Activated T-helper 1 cell treated with anti-CD3 and anti-CD28 coated beads, Interleukin-12 subunit alpha, Interleukin-12 subunit beta, Interleukin-2, Interleukin-4 antibody, amounts not matched to agents 30 ng/mL and 10 ng/mL and 1 ng/mL, durations not matched to agents 14 hours and 24 hours and 36 hours (primary cell): ENCODE measurements at regions not wholly inside any gene's neighbourhood (a gene's known extent, or its start where the extent isn't known, plus 50 kb on each side); places are given as distances from the start of the nearest gene placed in this dataset.

ENCODE experiments used
- DNase-seq: peaks from one replicate; pipeline ENCODE4 v3.0.0; 2021; ENCODE audit warnings: low spot score
- H3K27ac Mint-ChIP-seq: one replicate; pipeline ENCODE4 v1.8.0; 2021; ENCODE audit warnings: mild to moderate bottlenecking, mixed read lengths
- H3K27me3 Mint-ChIP-seq: one replicate; pipeline ENCODE4 v1.8.0; 2022; ENCODE audit warnings: mild to moderate bottlenecking, moderate library complexity, mixed read lengths; ENCODE audit not compliant: insufficient read depth
- H3K36me3 Mint-ChIP-seq: one replicate; pipeline ENCODE4 v1.8.0; 2021; ENCODE audit warnings: low read depth, mixed read lengths
- H3K4me1 Mint-ChIP-seq: one replicate; pipeline ENCODE4 v1.8.0; 2021; ENCODE audit warnings: low read depth, mixed read lengths
- H3K4me3 Mint-ChIP-seq: one replicate; pipeline ENCODE4 v1.8.0; 2021; ENCODE audit warnings: mild to moderate bottlenecking, moderate library complexity, mixed read lengths
- H3K9me3 Mint-ChIP-seq: one replicate; pipeline ENCODE4 v1.8.0; 2021; ENCODE audit warnings: mixed read lengths
- intact Hi-C: fragments of 100-400 bp; cut with micrococcal nuclease; formaldehyde crosslinking; loops from one replicate; pipeline ENCODE4 v1.15.1; 2024

- Mint-ChIP-seq H3K4me3 (no peak overlapping the region), H3K4me1 (peaks cover 27% of the 10 kb centered on the region), H3K27me3 (no peaks in the 10 kb centered on the region), H3K36me3 (peaks cover 8% of the 10 kb centered on the region), H3K27ac (no peak overlapping the region), H3K9me3 (peaks cover 19% of the 10 kb centered on the region)
- DNase-seq, result no peak
- intact Hi-C loops, result no loop called here
Measured at GRCh38 chr11:95659088-95659487, 130.5 kb downstream of the FAM76B start.

DNA sequence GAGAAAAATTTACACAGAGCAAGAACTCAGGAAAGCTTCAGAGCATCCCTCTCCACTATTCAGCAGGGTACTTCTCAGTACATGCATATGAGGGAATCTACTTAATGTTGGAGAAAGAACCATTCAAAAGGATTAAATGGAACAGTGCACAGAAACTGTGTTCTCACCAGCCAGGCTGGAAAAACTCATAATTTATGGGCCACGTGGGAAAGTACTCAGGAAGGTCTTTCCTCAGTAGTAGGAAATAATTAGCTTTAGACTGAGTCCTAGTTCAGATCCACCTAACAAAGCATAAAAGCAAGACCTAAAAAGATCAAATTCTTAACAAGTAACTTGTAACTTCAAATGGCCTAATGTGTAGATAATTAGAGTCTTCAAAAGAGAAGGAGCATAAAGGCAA lies 134.0 kb downstream of the FAM76B start:
- Mint-ChIP-seq H3K27ac (no peak overlapping the region), H3K27me3 (peaks cover 7% of the 10 kb centered on the region), H3K4me1 (peaks cover 19% of the 10 kb centered on the region), H3K36me3 (peaks cover 8% of the 10 kb centered on the region), H3K4me3 (no peak overlapping the region), H3K9me3 (peaks cover 9% of the 10 kb centered on the region)
- no peak for DNase-seq
- intact Hi-C loops, result no loop called here

GRCh38 chr11:95653680-95654079 lies 135.9 kb downstream of the FAM76B start:
- H3K9me3 Mint-ChIP-seq, result peaks cover 9% of the 10 kb centered on the region

GRCh38 chr11:95653099-95653498 lies 136.5 kb downstream of the FAM76B start:
- Mint-ChIP-seq H3K4me1 (no peaks in the 10 kb centered on the region), H3K4me3 (no peak overlapping the region), H3K9me3 (peaks cover 9% of the 10 kb centered on the region), H3K36me3 (peaks cover 5% of the 10 kb centered on the region), H3K27me3 (peaks cover 12% of the 10 kb centered on the region), H3K27ac (no peak overlapping the region)
- intact Hi-C loops, result no loop called here
- no peak for DNase-seq

More at GRCh38 chr11:95653680-95654079, 135.9 kb downstream of the FAM76B start:
- Mint-ChIP-seq H3K27ac (no peak overlapping the region), H3K4me3 (no peak overlapping the region), H3K4me1 (peaks cover 2% of the 10 kb centered on the region), H3K27me3 (peaks cover 7% of the 10 kb centered on the region), H3K36me3 (peaks cover 5% of the 10 kb centered on the region)
- intact Hi-C loops, result no loop called here
- no peak for DNase-seq

GRCh38 chr11:95652002-95652472 lies 137.5 kb downstream of the FAM76B start:
- intact Hi-C loops, result no loop called here
- no peak overlapping the region for H3K4me3 Mint-ChIP-seq
- H3K36me3 Mint-ChIP-seq, result no peaks in the 10 kb centered on the region
- DNase-seq, result no peak
- H3K4me1 Mint-ChIP-seq, result no peaks in the 10 kb centered on the region
- no peak overlapping the region for H3K27ac Mint-ChIP-seq
- peaks cover 12% of the 10 kb centered on the region for H3K27me3 Mint-ChIP-seq
- H3K9me3 Mint-ChIP-seq, result peaks cover 4% of the 10 kb centered on the region

DNA sequence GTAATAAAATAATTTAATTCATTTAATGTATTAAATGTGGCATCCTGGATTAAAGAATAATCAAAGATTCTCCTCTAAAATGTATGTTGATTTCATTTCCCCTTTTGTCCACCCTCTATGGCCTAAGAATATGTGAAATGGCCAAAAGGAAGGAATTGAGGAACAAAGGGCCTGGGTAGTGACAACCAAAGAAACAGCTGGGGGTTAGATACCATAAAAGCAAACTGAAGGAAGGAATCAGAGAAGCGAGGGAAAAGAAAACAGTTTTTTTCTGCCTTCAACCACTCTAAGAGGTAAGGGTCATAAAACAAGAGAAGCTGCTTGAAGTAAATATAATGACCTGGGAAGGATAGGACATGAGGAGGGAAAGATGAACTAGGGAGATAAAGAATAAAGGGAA lies 139.3 kb downstream of the FAM76B start:
- H3K4me1 Mint-ChIP-seq, result no peaks in the 10 kb centered on the region
- H3K27ac Mint-ChIP-seq, result no peak overlapping the region
- no peak overlapping the region for H3K4me3 Mint-ChIP-seq
- no peaks in the 10 kb centered on the region for H3K36me3 Mint-ChIP-seq
- H3K27me3 Mint-ChIP-seq, result peaks cover 12% of the 10 kb centered on the region
- intact Hi-C loops, result no loop called here
- DNase-seq, result no peak
- H3K9me3 Mint-ChIP-seq, result peaks cover 19% of the 10 kb centered on the region

DNA sequence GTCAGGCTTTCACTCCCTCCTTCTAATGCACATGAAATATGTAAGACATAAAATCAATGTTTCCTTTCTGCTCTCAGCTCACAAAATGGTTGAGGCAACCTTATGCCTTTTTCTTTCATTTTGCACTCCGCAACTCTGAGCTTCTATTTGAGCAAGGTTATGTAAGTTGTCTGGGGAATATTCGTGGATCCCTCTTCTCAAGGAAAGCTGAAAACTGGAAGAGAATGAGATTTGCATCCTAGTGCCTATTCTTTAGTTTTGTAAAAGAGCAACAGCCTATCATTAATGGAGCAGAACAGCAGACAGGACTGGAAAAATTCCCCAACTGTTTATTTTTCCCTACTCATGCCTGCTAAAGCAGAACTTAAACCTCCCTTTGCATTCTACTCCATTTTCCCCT lies 141.7 kb downstream of the FAM76B start:
- Mint-ChIP-seq H3K36me3 (peaks cover 2% of the 10 kb centered on the region), H3K4me1 (no peaks in the 10 kb centered on the region), H3K4me3 (no peak overlapping the region), H3K27ac (no peak overlapping the region), H3K9me3 (peaks cover 23% of the 10 kb centered on the region), H3K27me3 (peaks cover 12% of the 10 kb centered on the region)
- intact Hi-C loops, result no loop called here
- no peak for DNase-seq

DNA sequence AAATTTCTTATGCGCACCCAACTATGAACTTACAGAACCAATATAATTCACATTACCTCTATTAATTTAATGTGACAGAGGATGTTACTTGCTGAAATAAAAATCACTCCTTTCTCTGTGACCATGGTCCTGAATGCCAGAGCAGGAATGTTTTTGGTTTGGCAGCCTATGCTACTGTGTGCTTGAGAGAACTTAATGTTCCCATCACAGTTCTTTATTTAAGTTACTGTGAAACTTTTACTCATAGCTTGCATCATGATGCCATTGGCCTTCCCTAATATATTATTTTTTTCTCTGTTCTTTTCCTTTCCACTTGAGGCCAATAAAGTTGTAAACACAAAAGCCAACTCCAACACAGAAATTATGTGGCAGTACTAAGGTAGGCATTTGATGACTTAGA lies 142.2 kb downstream of the FAM76B start:
- peaks cover 2% of the 10 kb centered on the region for H3K36me3 Mint-ChIP-seq
- H3K4me1 Mint-ChIP-seq, result peaks cover 4% of the 10 kb centered on the region
- peaks cover 23% of the 10 kb centered on the region for H3K9me3 Mint-ChIP-seq
- H3K27ac Mint-ChIP-seq, result no peak overlapping the region
- peaks cover 12% of the 10 kb centered on the region for H3K27me3 Mint-ChIP-seq
- intact Hi-C loops, result no loop called here
- no peak overlapping the region for H3K4me3 Mint-ChIP-seq
- no peak for DNase-seq

DNA sequence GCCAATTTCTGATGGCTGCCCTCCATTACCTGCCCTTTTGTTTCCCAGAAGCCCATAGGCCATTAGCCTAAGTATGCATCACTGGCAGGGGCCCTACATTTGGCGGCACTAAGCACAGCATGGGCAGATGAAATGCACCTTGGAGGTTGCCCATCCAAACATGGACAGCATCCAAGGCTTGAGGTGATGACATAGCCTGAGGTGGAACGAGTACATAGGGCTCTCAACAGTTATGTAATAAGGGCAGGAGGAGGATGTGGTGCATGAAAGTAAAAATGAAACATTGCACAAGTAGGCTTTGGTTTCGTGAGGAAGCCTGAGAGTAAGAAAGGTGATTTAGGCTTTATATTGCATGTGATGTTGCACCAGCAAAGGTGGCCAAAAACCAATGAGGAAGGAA lies 148.1 kb downstream of the FAM76B start:
- H3K4me3 Mint-ChIP-seq, result no peak overlapping the region
- H3K27ac Mint-ChIP-seq, result peak overlapping the region; percentile 70
- no peaks in the 10 kb centered on the region for H3K27me3 Mint-ChIP-seq
- DNase-seq, result peak; percentile 47
- peaks cover 9% of the 10 kb centered on the region for H3K36me3 Mint-ChIP-seq
- intact Hi-C loops, result loop anchor here (1.0 to 2.0 kb wide), 4 partner anchors 19 to 85 kb away; no protein-coding TSS in a partner anchor
- H3K9me3 Mint-ChIP-seq, result peaks cover 37% of the 10 kb centered on the region
- H3K4me1 Mint-ChIP-seq, result peaks cover 24% of the 10 kb centered on the region

- intact Hi-C loops, result no loop called here
- peaks cover 24% of the 10 kb centered on the region for H3K4me1 Mint-ChIP-seq
- peaks cover 7% of the 10 kb centered on the region for H3K36me3 Mint-ChIP-seq
- no peak for DNase-seq
- H3K4me3 Mint-ChIP-seq, result no peak overlapping the region
- H3K27ac Mint-ChIP-seq, result no peak overlapping the region
- H3K9me3 Mint-ChIP-seq, result peaks cover 20% of the 10 kb centered on the region
- H3K27me3 Mint-ChIP-seq, result no peaks in the 10 kb centered on the region
Measured at GRCh38 chr11:95638501-95638900, 151.1 kb downstream of the FAM76B start.

GRCh38 chr11:95625164-95625900 lies 164.2 kb downstream of the FAM76B start:
- Mint-ChIP-seq H3K36me3 (no peaks in the 10 kb centered on the region), H3K9me3 (peaks cover 7% of the 10 kb centered on the region), H3K4me3 (no peak overlapping the region), H3K27ac (no peak overlapping the region), H3K27me3 (peaks cover 2% of the 10 kb centered on the region), H3K4me1 (peaks cover 7% of the 10 kb centered on the region)
- intact Hi-C loops, result no loop called here
- DNase-seq, result no peak

- Mint-ChIP-seq H3K36me3 (peaks cover 8% of the 10 kb centered on the region), H3K27ac (no peak overlapping the region), H3K4me1 (peaks cover 9% of the 10 kb centered on the region), H3K4me3 (no peak overlapping the region), H3K9me3 (peaks cover 20% of the 10 kb centered on the region), H3K27me3 (no peaks in the 10 kb centered on the region)
- intact Hi-C loops, result no loop called here
- DNase-seq, result no peak
Measured at GRCh38 chr11:95616256-95616804, 173.3 kb downstream of the FAM76B start.

DNA sequence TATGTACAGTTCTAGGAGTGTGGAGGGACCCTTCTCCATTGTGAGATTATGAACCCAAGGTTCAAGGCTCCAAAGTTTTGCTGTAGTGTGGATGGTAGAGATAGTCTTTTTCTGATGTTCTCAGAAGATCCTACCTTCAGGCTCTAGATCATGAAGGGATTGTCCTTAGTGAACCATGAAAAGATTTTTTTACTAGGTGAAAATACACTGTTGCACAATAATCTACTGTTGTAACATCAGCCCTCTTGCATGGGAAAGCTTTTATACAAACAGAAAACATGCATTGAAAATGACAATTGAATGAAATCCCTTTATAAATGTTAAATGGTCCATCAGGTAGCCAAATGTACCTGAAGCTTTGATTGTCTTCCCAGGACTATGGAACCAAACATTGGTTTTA lies 177.8 kb downstream of the FAM76B start:
- no peak overlapping the region for H3K27ac Mint-ChIP-seq
- intact Hi-C loops, result no loop called here
- no peak for DNase-seq
- H3K4me1 Mint-ChIP-seq, result no peaks in the 10 kb centered on the region
- peaks cover 7% of the 10 kb centered on the region for H3K36me3 Mint-ChIP-seq
- no peaks in the 10 kb centered on the region for H3K27me3 Mint-ChIP-seq
- no peak overlapping the region for H3K4me3 Mint-ChIP-seq
- H3K9me3 Mint-ChIP-seq, result peaks cover 7% of the 10 kb centered on the region
